ENCODE measurements at regions not wholly inside any gene's neighbourhood (a gene's known extent, or its start where the extent isn't known, plus 50 kb on each side); places are given as distances from the start of the nearest gene placed in this dataset.

- 31% methylated on average over 2 of the region's 2 CpGs for WGBS
- H3K4me1 ChIP-seq (ENCODE audit: insufficient read depth), result no peaks in the 10 kb centered on the region
Measured at GRCh38 chr4:79237851-79238250, 88.0 kb downstream of the NAA11 start.

GRCh38 chr4:79236785-79237184 is 89.1 kb downstream of the NAA11 start:
- H3K36me3 ChIP-seq (ENCODE audit: insufficient read depth), result no peaks in the 10 kb centered on the region
- WGBS, result 89% methylated on average over 1 of the region's 1 CpG
- no peak for DNase-seq (ENCODE audit: extremely low spot score)
- no peak overlapping the region for H3K27ac ChIP-seq (ENCODE audit: low read depth)
- no peak overlapping the region for H3K4me3 ChIP-seq (ENCODE audit: low read depth, low read length)
- no peaks in the 10 kb centered on the region for H3K4me1 ChIP-seq (ENCODE audit: insufficient read depth)

More at GRCh38 chr4:79237851-79238250, 88.0 kb downstream of the NAA11 start:
- Histone ChIP-seq H3K4me3 (ENCODE audit: low read depth, low read length) (no peak overlapping the region), H3K27ac (ENCODE audit: low read depth) (no peak overlapping the region), H3K36me3 (ENCODE audit: insufficient read depth) (no peaks in the 10 kb centered on the region)
- no peak for DNase-seq (ENCODE audit: extremely low spot score)

GRCh38 chr4:79235095-79235494 is 90.8 kb downstream of the NAA11 start:
- Histone ChIP-seq H3K4me1 (ENCODE audit: insufficient read depth) (no peaks in the 10 kb centered on the region), H3K27ac (ENCODE audit: low read depth) (no peak overlapping the region), H3K4me3 (ENCODE audit: low read depth, low read length) (no peak overlapping the region), H3K36me3 (ENCODE audit: insufficient read depth) (no peaks in the 10 kb centered on the region)
- 93% methylated on average over 4 of the region's 4 CpGs for WGBS
- no peak for DNase-seq (ENCODE audit: extremely low spot score)

- Histone ChIP-seq H3K4me3 (ENCODE audit: low read depth, low read length) (no peak overlapping the region), H3K27ac (ENCODE audit: low read depth) (no peak overlapping the region), H3K4me1 (ENCODE audit: insufficient read depth) (no peaks in the 10 kb centered on the region), H3K36me3 (ENCODE audit: insufficient read depth) (no peaks in the 10 kb centered on the region)
- WGBS, result 45% methylated on average over 2 of the region's 2 CpGs
- DNase-seq (ENCODE audit: extremely low spot score), result no peak
Measured at GRCh38 chr4:79233820-79234219, 92.0 kb downstream of the NAA11 start.

- Histone ChIP-seq H3K36me3 (ENCODE audit: insufficient read depth) (no peaks in the 10 kb centered on the region), H3K27ac (ENCODE audit: low read depth) (no peak overlapping the region), H3K4me3 (ENCODE audit: low read depth, low read length) (no peak overlapping the region), H3K4me1 (ENCODE audit: insufficient read depth) (no peaks in the 10 kb centered on the region)
- no peak for DNase-seq (ENCODE audit: extremely low spot score)
Measured at GRCh38 chr4:79232540-79232939, 93.3 kb downstream of the NAA11 start.

- DNase-seq (ENCODE audit: extremely low spot score), result no peak
- WGBS, result 54% methylated on average over 2 of the region's 2 CpGs
- no peaks in the 10 kb centered on the region for H3K36me3 ChIP-seq (ENCODE audit: insufficient read depth)
- no peak overlapping the region for H3K4me3 ChIP-seq (ENCODE audit: low read depth, low read length)
- peaks cover 2% of the 10 kb centered on the region for H3K4me1 ChIP-seq (ENCODE audit: insufficient read depth)
- no peak overlapping the region for H3K27ac ChIP-seq (ENCODE audit: low read depth)
Measured at GRCh38 chr4:79227860-79228259, 98.0 kb downstream of the NAA11 start.

- H3K4me3 ChIP-seq (ENCODE audit: low read depth, low read length), result no peak overlapping the region
- no peak for DNase-seq (ENCODE audit: extremely low spot score)
- WGBS, result 57% methylated on average over 3 of the region's 3 CpGs
- no peak overlapping the region for H3K27ac ChIP-seq (ENCODE audit: low read depth)
- no peaks in the 10 kb centered on the region for H3K36me3 ChIP-seq (ENCODE audit: insufficient read depth)
- H3K4me1 ChIP-seq (ENCODE audit: insufficient read depth), result peaks cover 2% of the 10 kb centered on the region
Measured at GRCh38 chr4:79225360-79225759, 100.5 kb downstream of the NAA11 start.

- DNase-seq (ENCODE audit: extremely low spot score), result no peak
- H3K36me3 ChIP-seq (ENCODE audit: insufficient read depth), result no peaks in the 10 kb centered on the region
- H3K4me3 ChIP-seq (ENCODE audit: low read depth, low read length), result no peak overlapping the region
- WGBS, result 88% methylated on average over 2 of the region's 2 CpGs
- H3K4me1 ChIP-seq (ENCODE audit: insufficient read depth), result peaks cover 2% of the 10 kb centered on the region
- H3K27ac ChIP-seq (ENCODE audit: low read depth), result no peak overlapping the region
Measured at GRCh38 chr4:79224777-79225104, 101.1 kb downstream of the NAA11 start.

GRCh38 chr4:79223993-79224776 is 101.7 kb downstream of the NAA11 start:
- 89% methylated on average over 5 of the region's 5 CpGs for WGBS
- peaks cover 2% of the 10 kb centered on the region for H3K4me1 ChIP-seq (ENCODE audit: insufficient read depth)
- no peak overlapping the region for H3K4me3 ChIP-seq (ENCODE audit: low read depth, low read length)
- DNase-seq (ENCODE audit: extremely low spot score), result no peak
- no peaks in the 10 kb centered on the region for H3K36me3 ChIP-seq (ENCODE audit: insufficient read depth)
- no peak overlapping the region for H3K27ac ChIP-seq (ENCODE audit: low read depth)

- H3K27ac ChIP-seq (ENCODE audit: low read depth), result no peak overlapping the region
- no peaks in the 10 kb centered on the region for H3K36me3 ChIP-seq (ENCODE audit: insufficient read depth)
- H3K4me3 ChIP-seq (ENCODE audit: low read depth, low read length), result no peak overlapping the region
- H3K4me1 ChIP-seq (ENCODE audit: insufficient read depth), result no peaks in the 10 kb centered on the region
- DNase-seq (ENCODE audit: extremely low spot score), result no peak
Measured at GRCh38 chr4:79217025-79217424, 108.8 kb downstream of the NAA11 start.

GRCh38 chr4:79213702-79214101 is 112.2 kb downstream of the NAA11 start:
- DNase-seq (ENCODE audit: extremely low spot score), result no peak
- no peak overlapping the region for H3K4me3 ChIP-seq (ENCODE audit: low read depth, low read length)
- H3K4me1 ChIP-seq (ENCODE audit: insufficient read depth), result no peaks in the 10 kb centered on the region
- H3K36me3 ChIP-seq (ENCODE audit: insufficient read depth), result no peaks in the 10 kb centered on the region
- no peak overlapping the region for H3K27ac ChIP-seq (ENCODE audit: low read depth)

- no peaks in the 10 kb centered on the region for H3K4me1 ChIP-seq (ENCODE audit: insufficient read depth)
- no peak overlapping the region for H3K27ac ChIP-seq (ENCODE audit: low read depth)
- H3K36me3 ChIP-seq (ENCODE audit: insufficient read depth), result no peaks in the 10 kb centered on the region
- no peak overlapping the region for H3K4me3 ChIP-seq (ENCODE audit: low read depth, low read length)
- DNase-seq (ENCODE audit: extremely low spot score), result no peak
Measured at GRCh38 chr4:79213010-79213409, 112.9 kb downstream of the NAA11 start.

- 87% methylated on average over 4 of the region's 4 CpGs for WGBS
- Histone ChIP-seq H3K4me1 (ENCODE audit: insufficient read depth) (no peaks in the 10 kb centered on the region), H3K4me3 (ENCODE audit: low read depth, low read length) (no peak overlapping the region), H3K27ac (ENCODE audit: low read depth) (no peak overlapping the region), H3K36me3 (ENCODE audit: insufficient read depth) (no peaks in the 10 kb centered on the region)
- DNase-seq (ENCODE audit: extremely low spot score), result no peak
Measured at GRCh38 chr4:79212311-79212710, 113.5 kb downstream of the NAA11 start.

- Histone ChIP-seq H3K36me3 (ENCODE audit: insufficient read depth) (no peaks in the 10 kb centered on the region), H3K4me3 (ENCODE audit: low read depth, low read length) (no peak overlapping the region), H3K27ac (ENCODE audit: low read depth) (no peak overlapping the region), H3K4me1 (ENCODE audit: insufficient read depth) (no peaks in the 10 kb centered on the region)
- 85% methylated on average over 3 of the region's 3 CpGs for WGBS
- no peak for DNase-seq (ENCODE audit: extremely low spot score)
Measured at GRCh38 chr4:79211490-79211889, 114.4 kb downstream of the NAA11 start.

- 65% methylated on average over 7 of the region's 7 CpGs for WGBS
- H3K4me3 ChIP-seq (ENCODE audit: low read depth, low read length), result no peak overlapping the region
- no peak overlapping the region for H3K27ac ChIP-seq (ENCODE audit: low read depth)
- no peak for DNase-seq (ENCODE audit: extremely low spot score)
- no peaks in the 10 kb centered on the region for H3K4me1 ChIP-seq (ENCODE audit: insufficient read depth)
- no peaks in the 10 kb centered on the region for H3K36me3 ChIP-seq (ENCODE audit: insufficient read depth)
Measured at GRCh38 chr4:79210636-79211049, 115.2 kb downstream of the NAA11 start.

All from urinary bladder (tissue), 3 donors.